ENCODE measurements at regions not wholly inside any gene's neighbourhood (a gene's known extent, or its start where the extent isn't known, plus 50 kb on each side); places are given as distances from the start of the nearest gene placed in this dataset.

DNA sequence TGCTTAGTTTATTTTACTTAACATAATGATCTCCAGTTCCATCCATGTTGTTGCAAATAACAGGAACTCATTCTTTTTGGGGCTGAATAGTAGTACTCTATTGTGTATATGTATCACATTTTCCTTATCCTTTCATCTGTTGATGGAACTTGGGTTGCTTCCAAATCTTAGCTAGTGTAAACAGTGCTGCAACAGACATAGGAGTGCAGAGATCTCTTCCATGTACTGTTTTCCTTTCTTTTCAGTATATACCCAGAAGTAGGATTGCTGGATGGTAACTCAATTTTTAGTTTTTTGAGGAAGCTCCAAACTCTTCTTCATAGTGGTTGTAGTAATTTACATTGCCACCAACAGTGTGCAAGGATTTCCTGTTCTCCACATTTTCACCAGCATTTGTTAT lies 138.8 kb upstream of the POC5 start:
- TF ChIP-seq, protein P1, sequence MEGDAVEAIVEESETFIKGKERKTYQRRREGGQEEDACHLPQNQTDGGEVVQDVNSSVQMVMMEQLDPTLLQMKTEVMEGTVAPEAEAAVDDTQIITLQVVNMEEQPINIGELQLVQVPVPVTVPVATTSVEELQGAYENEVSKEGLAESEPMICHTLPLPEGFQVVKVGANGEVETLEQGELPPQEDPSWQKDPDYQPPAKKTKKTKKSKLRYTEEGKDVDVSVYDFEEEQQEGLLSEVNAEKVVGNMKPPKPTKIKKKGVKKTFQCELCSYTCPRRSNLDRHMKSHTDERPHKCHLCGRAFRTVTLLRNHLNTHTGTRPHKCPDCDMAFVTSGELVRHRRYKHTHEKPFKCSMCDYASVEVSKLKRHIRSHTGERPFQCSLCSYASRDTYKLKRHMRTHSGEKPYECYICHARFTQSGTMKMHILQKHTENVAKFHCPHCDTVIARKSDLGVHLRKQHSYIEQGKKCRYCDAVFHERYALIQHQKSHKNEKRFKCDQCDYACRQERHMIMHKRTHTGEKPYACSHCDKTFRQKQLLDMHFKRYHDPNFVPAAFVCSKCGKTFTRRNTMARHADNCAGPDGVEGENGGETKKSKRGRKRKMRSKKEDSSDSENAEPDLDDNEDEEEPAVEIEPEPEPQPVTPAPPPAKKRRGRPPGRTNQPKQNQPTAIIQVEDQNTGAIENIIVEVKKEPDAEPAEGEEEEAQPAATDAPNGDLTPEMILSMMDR (IDR thresholded peaks at IDR 0.05): no peak
- no peak for TF ChIP-seq POLR2AphosphoS5 (IDR thresholded peaks at IDR 0.05)
- TF ChIP-seq POLR2A (IDR thresholded peaks at IDR 0.05): no peak
- TF ChIP-seq EP300 (IDR thresholded peaks at IDR 0.05): no peak
